RWPE1 (cell line): ENCODE measurements at regions not wholly inside any gene's neighbourhood (a gene's known extent, or its start where the extent isn't known, plus 50 kb on each side); places are given as distances from the start of the nearest gene placed in this dataset.
A peak's percentile ranks its signal among the peaks of the same experiment; 100 is the strongest.

Experiments used
- CTCF ChIA-PET: fragments of 350-600 bp; sonication (Branson Sonifier 250); formaldehyde crosslinking; extraction: SDS; loops from one replicate; lab custom pipeline; 2021; lab: Yijun Ruan, JAX
- POLR2A ChIA-PET: fragments of 400-600 bp; formaldehyde crosslinking; extraction: SDS; loops from one replicate; lab custom pipeline; 2020; ENCODE audit warnings: antibody characterized with exemption; ENCODE audit not compliant: low non-redundant PET; lab: Yijun Ruan, JAX
- DNase-seq: peaks from one replicate; pipeline ENCODE4 v3.0.0; 2012; ENCODE audit warnings: low spot score
- H3K27ac ChIP-seq: fragments of 450-650 bp; 2 replicates; pipeline ENCODE4 v1.5.1; 2017
- TF ChIP-seq, protein P1 (sequence below): fragments of 450-650 bp; conservative IDR thresholded peaks from 2 replicates; pipeline ENCODE4 v1.5.1; 2017; ENCODE audit warnings: low read depth, mild to moderate bottlenecking

DNA sequence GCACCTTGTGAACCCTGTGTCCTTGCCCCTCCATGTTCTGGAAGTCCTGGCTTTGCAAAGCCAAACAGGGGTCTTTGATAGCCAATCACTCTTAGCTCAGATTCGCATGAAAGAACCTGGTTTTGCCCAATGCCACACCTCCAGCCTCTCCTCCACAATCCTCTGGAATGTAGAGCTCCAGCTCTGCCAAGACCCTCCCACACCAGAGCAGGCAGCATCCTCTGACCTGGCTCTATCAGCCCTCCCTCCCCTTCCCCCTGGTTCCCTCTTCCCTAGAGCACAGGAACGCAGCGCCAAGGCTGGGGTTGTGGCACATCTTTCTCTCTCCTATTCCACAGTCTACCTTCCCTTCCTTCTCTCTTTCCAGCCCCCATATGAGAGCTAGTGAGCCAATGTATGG is 133.3 kb downstream of the RPLP1 start:
- DNase-seq, result no peak
- TF ChIP-seq, protein P1, sequence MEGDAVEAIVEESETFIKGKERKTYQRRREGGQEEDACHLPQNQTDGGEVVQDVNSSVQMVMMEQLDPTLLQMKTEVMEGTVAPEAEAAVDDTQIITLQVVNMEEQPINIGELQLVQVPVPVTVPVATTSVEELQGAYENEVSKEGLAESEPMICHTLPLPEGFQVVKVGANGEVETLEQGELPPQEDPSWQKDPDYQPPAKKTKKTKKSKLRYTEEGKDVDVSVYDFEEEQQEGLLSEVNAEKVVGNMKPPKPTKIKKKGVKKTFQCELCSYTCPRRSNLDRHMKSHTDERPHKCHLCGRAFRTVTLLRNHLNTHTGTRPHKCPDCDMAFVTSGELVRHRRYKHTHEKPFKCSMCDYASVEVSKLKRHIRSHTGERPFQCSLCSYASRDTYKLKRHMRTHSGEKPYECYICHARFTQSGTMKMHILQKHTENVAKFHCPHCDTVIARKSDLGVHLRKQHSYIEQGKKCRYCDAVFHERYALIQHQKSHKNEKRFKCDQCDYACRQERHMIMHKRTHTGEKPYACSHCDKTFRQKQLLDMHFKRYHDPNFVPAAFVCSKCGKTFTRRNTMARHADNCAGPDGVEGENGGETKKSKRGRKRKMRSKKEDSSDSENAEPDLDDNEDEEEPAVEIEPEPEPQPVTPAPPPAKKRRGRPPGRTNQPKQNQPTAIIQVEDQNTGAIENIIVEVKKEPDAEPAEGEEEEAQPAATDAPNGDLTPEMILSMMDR, result no peak
- ChIA-PET CTCF (no interaction called here), POLR2A (no interaction called here)
- no peak overlapping the region for H3K27ac ChIP-seq

DNA sequence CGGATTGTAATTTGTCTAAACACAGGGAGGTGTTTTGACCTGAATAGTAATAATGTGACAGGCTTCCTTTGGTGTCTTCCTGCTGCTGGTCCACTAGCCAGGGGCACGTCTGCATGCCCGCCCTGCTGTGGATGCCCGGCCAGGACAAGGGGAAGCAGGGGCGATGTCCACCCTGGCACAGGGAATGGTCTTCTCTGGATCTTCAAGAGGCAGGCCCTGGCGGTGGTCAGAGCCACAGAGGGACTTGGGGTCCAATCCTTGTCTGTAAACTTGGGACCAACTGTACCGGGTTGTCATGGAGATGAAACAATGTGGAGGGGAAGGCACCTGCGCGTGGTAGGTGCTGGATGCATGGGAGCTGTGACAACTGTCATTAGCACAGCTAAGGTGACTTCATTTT is 134.1 kb downstream of the RPLP1 start:
- DNase-seq, result no peak
- TF ChIP-seq, protein P1, result no peak
- ChIA-PET CTCF (no interaction called here), POLR2A (no interaction called here)
- no peak overlapping the region for H3K27ac ChIP-seq

DNA sequence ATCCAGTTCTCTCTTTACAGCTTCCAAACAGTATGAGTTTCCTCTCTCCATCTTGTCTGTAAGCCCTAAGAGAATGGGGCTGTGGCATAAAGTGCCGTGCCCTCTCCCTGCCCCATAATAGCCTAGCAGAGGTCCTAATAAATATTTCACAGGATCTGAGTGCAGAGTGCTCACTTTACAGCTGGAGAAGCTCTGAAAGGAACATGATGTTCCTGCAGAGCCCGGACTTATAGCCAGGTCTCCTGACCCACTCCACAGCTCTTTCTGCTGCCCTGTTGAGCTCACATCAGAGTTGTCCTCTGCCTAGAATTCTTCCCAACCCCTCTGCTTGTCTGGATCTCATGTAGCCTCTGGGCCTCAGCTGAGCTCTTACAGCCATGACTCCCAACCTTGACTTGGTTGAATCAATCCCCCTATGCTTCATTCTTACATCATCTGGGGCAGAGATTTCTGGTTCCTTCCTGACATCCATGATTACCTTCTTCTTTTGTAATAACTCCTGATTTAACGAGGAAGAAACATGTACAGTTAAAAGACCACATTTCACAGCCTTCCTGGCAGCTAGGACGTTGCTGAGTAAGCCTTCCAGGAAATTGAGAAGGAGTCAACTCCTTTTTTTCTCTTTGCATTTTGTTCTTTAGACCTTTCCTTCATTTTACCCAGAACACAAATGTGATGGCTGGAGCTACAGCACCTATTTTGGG is 135.3 kb downstream of the RPLP1 start:
- POLR2A ChIA-PET, result no interaction called here
- H3K27ac ChIP-seq, result no peak overlapping the region

DNA sequence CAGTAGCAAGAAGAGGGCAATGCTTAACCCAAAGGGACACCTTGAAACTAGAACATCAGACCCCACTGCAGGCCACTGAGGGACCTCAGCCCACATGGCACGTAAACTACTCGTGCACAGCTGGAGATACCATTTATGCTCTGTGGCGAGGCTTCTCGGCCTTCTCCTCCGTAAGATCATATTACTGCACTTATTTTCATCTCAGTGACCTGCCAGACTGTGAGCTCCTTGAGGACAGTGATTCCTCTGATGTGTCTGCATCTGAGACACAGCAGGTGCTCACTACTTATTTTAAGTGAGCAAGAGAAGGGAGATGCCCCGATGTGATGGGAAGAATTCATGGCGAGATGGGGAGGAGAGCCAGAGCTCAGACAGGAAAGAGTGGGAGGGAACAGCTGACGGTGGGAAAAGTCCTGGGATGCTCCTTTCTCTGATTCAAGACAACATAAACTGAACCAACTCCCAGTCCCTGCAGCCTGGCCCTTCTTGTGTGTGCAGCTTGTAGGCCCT is 137.6 kb downstream of the RPLP1 start:
- TF ChIP-seq, protein P1, result no peak
- DNase-seq, result no peak
- POLR2A ChIA-PET, result no interaction called here
- H3K27ac ChIP-seq, result no peak overlapping the region
- CTCF ChIA-PET, result interaction anchor here (0.6 to 2.1 kb wide), 3 partner anchors 10 to 228 kb away, joined by 3 to 6 read pairs (median 5); no protein-coding TSS in a partner anchor

More for the DNA sequence above, 135.3 kb downstream of the RPLP1 start:
- no peak for DNase-seq
- CTCF ChIA-PET, result no interaction called here
- TF ChIP-seq, protein P1, result no peak

DNA sequence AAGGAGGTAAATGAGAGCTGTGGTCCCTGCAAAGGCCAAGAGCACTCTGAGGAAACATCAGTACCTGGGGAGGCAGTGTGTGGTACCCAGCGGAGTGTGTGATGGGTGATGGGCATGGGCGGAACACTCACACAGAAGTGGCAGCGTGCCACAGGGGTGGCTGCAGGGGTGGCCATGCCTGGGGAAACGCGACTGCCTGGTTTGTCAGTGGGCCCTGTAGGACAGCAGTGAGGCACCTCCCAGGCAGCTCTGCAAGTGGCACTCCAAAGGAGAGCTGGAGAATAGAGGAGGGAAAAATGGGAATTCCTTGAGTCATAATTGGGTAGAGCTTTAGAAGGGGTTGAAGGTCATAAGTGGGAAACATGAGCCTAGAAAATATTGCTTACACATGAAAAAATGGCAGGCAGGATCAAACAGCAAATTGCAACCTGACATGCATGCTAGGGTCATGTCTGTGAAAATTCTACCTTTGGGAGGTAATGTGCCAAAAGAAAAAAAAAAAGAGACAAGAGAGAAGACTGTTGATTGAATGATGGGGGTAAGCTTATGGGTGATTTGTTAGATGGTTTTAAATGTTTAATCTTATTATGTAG is 138.4 kb downstream of the RPLP1 start:
- no peak overlapping the region for H3K27ac ChIP-seq
- ChIA-PET CTCF (interaction anchor here (0.6 to 2.1 kb wide), 2 partner anchors 11 to 138 kb away, joined by 5 to 6 read pairs; no protein-coding TSS in a partner anchor), POLR2A (no interaction called here)
- DNase-seq, result no peak
- TF ChIP-seq, protein P1, result no peak

DNA sequence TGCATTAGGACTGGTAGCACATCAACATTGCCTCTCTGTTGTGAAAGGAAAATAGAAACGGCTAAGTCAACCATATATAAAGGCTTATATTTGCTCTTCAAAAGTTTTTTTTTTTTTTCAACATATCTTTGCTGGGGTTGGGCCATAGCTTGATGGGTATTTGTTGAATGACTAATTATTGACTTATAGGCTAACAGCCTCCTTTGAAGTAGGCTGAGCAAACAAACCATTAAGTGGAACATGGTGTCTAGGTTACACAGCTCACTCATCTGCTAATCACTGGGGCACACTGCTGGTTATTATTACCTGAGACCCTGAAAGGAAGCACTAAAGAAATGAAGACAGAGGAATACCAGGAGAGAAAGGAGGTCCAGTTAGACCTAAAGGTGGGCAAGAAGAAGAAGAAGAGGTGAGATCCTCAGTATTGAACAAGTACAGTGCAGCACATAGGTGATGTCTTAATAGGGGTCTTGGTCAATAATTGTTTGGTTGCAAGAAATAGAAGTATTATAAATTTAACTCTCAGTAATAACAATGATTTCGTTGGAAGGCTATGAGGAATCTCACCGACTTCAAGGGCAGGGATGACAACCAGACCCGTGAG is 139.4 kb downstream of the RPLP1 start:
- TF ChIP-seq, protein P1, result no peak
- no peak overlapping the region for H3K27ac ChIP-seq
- ChIA-PET CTCF (interaction anchor here (0.7 to 2.1 kb wide), 3 partner anchors 11 to 38 kb away, joined by 3 to 6 read pairs (median 3); no protein-coding TSS in a partner anchor), POLR2A (no interaction called here)
- peak; percentile 85 for DNase-seq
